Thoracic aorta (tissue), 2 donors: ENCODE measurements at regions not wholly inside any gene's neighbourhood (a gene's known extent, or its start where the extent isn't known, plus 50 kb on each side); places are given as distances from the start of the nearest gene placed in this dataset.

Experiments
- ATAC-seq: fragments of 150-250 bp; one replicate; pipeline ENCODE4 v1.8.0; 2017; ENCODE audit warnings: low read depth; ENCODE audit not compliant: insufficient number of reproducible peaks, low FRiP score
- DNase-seq: peaks from one replicate; pipeline ENCODE4 v3.0.0-alpha.2; 2020; ENCODE audit warnings: low spot score
- H3K27ac ChIP-seq, 2 donors: fragments of 200-600 bp; sonication (generic); 1 replicate in 1 of 2; 2 replicates in 1 of 2; pipeline ENCODE4 v1.5.1; 2016; ENCODE audit warnings: mild to moderate bottlenecking in 2 of 2, moderate library complexity in 2 of 2
- H3K27me3 ChIP-seq: fragments of 200-600 bp; sonication (generic); replicated peaks from 2 replicates; pipeline ENCODE4 v1.6.0; 2016; ENCODE audit warnings: mild to moderate bottlenecking; ENCODE audit not compliant: insufficient read depth
- H3K36me3 ChIP-seq: fragments of 200-600 bp; sonication (generic); one replicate; pipeline ENCODE4 v1.5.1; 2016
- H3K4me1 ChIP-seq, 2 donors: fragments of 200-600 bp; sonication (generic); 1 replicate in 1 of 2; 2 replicates in 1 of 2; pipeline versions ENCODE4 v1.5.1 to v1.6.0; 2016; ENCODE audit warnings: low read depth in 2 of 2, mild to moderate bottlenecking in 1 of 2; ENCODE audit not compliant: control insufficient read depth in 1 of 2
- H3K4me3 ChIP-seq: fragments of 200-600 bp; sonication (generic); 2 replicates; pipeline ENCODE4 v1.5.1; 2016; ENCODE audit warnings: mild to moderate bottlenecking
- H3K9me3 ChIP-seq: fragments of 200-600 bp; sonication (generic); 2 replicates; pipeline ENCODE4 v1.5.1; 2016
- TF ChIP-seq, protein P1 (sequence below): fragments of 200-600 bp; sonication (generic); IDR thresholded peaks from one replicate; pipeline ENCODE4 v1.5.1; 2019; ENCODE audit warnings: antibody characterized with exemption

- Histone ChIP-seq H3K36me3 (no peaks in the 10 kb centered on the region), H3K9me3 (no peaks in the 10 kb centered on the region), H3K27ac (no peak overlapping the region), H3K4me1 (no peaks in the 10 kb centered on the region), H3K27me3 (no peaks in the 10 kb centered on the region), H3K4me3 (no peak overlapping the region)
- no peak for DNase-seq
- TF ChIP-seq, protein P1, sequence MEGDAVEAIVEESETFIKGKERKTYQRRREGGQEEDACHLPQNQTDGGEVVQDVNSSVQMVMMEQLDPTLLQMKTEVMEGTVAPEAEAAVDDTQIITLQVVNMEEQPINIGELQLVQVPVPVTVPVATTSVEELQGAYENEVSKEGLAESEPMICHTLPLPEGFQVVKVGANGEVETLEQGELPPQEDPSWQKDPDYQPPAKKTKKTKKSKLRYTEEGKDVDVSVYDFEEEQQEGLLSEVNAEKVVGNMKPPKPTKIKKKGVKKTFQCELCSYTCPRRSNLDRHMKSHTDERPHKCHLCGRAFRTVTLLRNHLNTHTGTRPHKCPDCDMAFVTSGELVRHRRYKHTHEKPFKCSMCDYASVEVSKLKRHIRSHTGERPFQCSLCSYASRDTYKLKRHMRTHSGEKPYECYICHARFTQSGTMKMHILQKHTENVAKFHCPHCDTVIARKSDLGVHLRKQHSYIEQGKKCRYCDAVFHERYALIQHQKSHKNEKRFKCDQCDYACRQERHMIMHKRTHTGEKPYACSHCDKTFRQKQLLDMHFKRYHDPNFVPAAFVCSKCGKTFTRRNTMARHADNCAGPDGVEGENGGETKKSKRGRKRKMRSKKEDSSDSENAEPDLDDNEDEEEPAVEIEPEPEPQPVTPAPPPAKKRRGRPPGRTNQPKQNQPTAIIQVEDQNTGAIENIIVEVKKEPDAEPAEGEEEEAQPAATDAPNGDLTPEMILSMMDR: no peak
- no peak for ATAC-seq
Measured at GRCh38 chr3:159137949-159138348, 336.1 kb downstream of the MFSD1 start.

DNA sequence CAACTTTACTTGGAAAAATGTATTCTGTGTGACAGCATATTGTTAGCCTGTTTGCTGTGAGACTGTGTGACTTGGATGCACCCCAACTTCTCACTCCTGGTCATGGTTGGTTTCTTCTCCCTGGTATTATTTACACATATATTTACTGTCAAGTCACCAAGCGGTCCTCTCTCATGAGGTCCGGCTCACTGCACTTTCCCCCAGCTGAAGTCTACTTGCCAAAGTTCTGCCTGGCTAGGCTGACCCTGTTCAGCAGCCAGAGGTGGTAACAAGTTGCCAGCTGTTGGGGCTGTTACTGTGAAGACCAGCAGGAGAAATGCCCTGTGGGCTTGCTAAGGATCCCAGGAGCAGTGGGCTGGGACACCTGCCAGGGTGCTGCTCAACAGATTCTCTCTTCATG, 337.5 kb downstream of the MFSD1 start:
- Histone ChIP-seq H3K27me3 (no peaks in the 10 kb centered on the region), H3K27ac (no peak overlapping the region), H3K36me3 (no peaks in the 10 kb centered on the region), H3K4me1 (no peaks in the 10 kb centered on the region), H3K4me3 (no peak overlapping the region), H3K9me3 (no peaks in the 10 kb centered on the region)
- ATAC-seq (no peak), DNase-seq (no peak)
- TF ChIP-seq, protein P1: no peak

GRCh38 chr3:159144472-159144871, 342.6 kb downstream of the MFSD1 start:
- no peak overlapping the region for H3K27ac ChIP-seq
- no peak for ATAC-seq
- TF ChIP-seq, protein P1: no peak
- H3K36me3 ChIP-seq: no peaks in the 10 kb centered on the region
- no peak overlapping the region for H3K4me3 ChIP-seq
- no peak for DNase-seq
- no peaks in the 10 kb centered on the region for H3K4me1 ChIP-seq
- H3K27me3 ChIP-seq: no peaks in the 10 kb centered on the region
- H3K9me3 ChIP-seq: no peaks in the 10 kb centered on the region

- ATAC-seq (no peak), DNase-seq (no peak)
- no peaks in the 10 kb centered on the region for H3K4me1 ChIP-seq
- H3K27me3 ChIP-seq: no peaks in the 10 kb centered on the region
- no peaks in the 10 kb centered on the region for H3K36me3 ChIP-seq
- TF ChIP-seq, protein P1: no peak
- H3K9me3 ChIP-seq: no peaks in the 10 kb centered on the region
- no peak overlapping the region for H3K4me3 ChIP-seq
- no peak overlapping the region for H3K27ac ChIP-seq
Measured at GRCh38 chr3:159144891-159145290, 343.0 kb downstream of the MFSD1 start.

- ATAC-seq (no peak), DNase-seq (no peak)
- no peaks in the 10 kb centered on the region for H3K9me3 ChIP-seq
- H3K27me3 ChIP-seq: no peaks in the 10 kb centered on the region
- H3K4me3 ChIP-seq: no peak overlapping the region
- H3K27ac ChIP-seq: no peak overlapping the region
- no peaks in the 10 kb centered on the region for H3K4me1 ChIP-seq
- TF ChIP-seq, protein P1: no peak
- no peaks in the 10 kb centered on the region for H3K36me3 ChIP-seq
Measured at GRCh38 chr3:159146392-159146791, 344.5 kb downstream of the MFSD1 start.
